H1 (cell line): ENCODE measurements at regions not wholly inside any gene's neighbourhood (a gene's known extent, or its start where the extent isn't known, plus 50 kb on each side); places are given as distances from the start of the nearest gene placed in this dataset.

Experiments used
- CTCF ChIA-PET: fragments of 300-600 bp; sonication (Branson Sonifier 250); formaldehyde crosslinking; loops from one replicate; lab custom pipeline; 2021; ENCODE audit not compliant: partially characterized antibody; lab: Charles Lee
- POLR2A ChIA-PET: fragments of 300-600 bp; sonication (Branson Sonifier 250); formaldehyde crosslinking; loops from one replicate; lab custom pipeline; 2021; ENCODE audit warnings: inconsistent platforms; ENCODE audit not compliant: partially characterized antibody; lab: Charles Lee
- DNase-seq, 2 experiments: peaks; one replicate each; pipeline versions ENCODE4 v3.0.0 to v3.0.0-alpha.2; 2010 to 2022; ENCODE audit warnings: low spot score in 2 of 2, low read depth in 1 of 2, mixed read lengths in 1 of 2
- FAIRE-seq: peaks from 2 replicates; lab custom pipeline; 2011; peaks lifted over from hg19 to GRCh38; lab: Jason Lieb, UNC
- H2AFZ ChIP-seq: 2 replicates; pipeline ENCODE4 v1.8.1; 2012; ENCODE audit warnings: low read length, inconsistent platforms
- H2AK5ac ChIP-seq: 2 replicates; pipeline ENCODE4 v1.6.1; 2013; ENCODE audit warnings: low read depth, low read length
- H2BK120ac ChIP-seq: replicated peaks from 2 replicates; pipeline ENCODE3; 2013; ENCODE audit warnings: low read depth, low read length, inconsistent platforms
- H2BK12ac ChIP-seq: 2 replicates; pipeline ENCODE4 v1.6.1; 2013; ENCODE audit warnings: low read depth, low read length
- H2BK15ac ChIP-seq: 2 replicates; pipeline ENCODE4 v1.6.1; 2013; ENCODE audit warnings: low read length
- H2BK20ac ChIP-seq: 2 replicates; pipeline ENCODE4 v1.6.1; 2013; ENCODE audit warnings: low read length
- H2BK5ac ChIP-seq: 2 replicates; pipeline ENCODE4 v1.6.1; 2013; ENCODE audit warnings: low read depth, low read length
- H3K14ac ChIP-seq: 2 replicates; pipeline ENCODE4 v1.6.1; 2013; ENCODE audit warnings: inconsistent platforms; ENCODE audit not compliant: insufficient read length
- H3K18ac ChIP-seq: 2 replicates; pipeline ENCODE4 v1.6.1; 2013; ENCODE audit warnings: low read length; ENCODE audit errors: extremely low read depth
- H3K23ac ChIP-seq: 2 replicates; pipeline ENCODE4 v1.6.1; 2013; ENCODE audit warnings: inconsistent platforms; ENCODE audit not compliant: insufficient read length
- H3K23me2 ChIP-seq: 2 replicates; pipeline ENCODE4 v1.6.1; 2013; ENCODE audit warnings: low read depth, low read length
- H3K27ac ChIP-seq: 2 replicates; pipeline ENCODE4 v1.6.1; 2011; ENCODE audit warnings: low read depth, low read length, inconsistent platforms
- H3K27me3 ChIP-seq, 4 experiments: replicated peaks in 1 of 4; 1 replicate in 1 of 4; 2 replicates in 3 of 4; pipeline versions ENCODE4 v1.6.1 to v1.8.1; 2011 to 2013; ENCODE audit warnings: low read length in 3 of 4, mild to moderate bottlenecking in 3 of 4, inconsistent platforms in 2 of 4, mixed read lengths in 2 of 4, moderate library complexity in 1 of 4; ENCODE audit not compliant: control insufficient read depth in 3 of 4, insufficient read depth in 3 of 4; ENCODE audit errors: extremely low read depth in 1 of 4
- H3K36me3 ChIP-seq, 4 experiments: 2 replicates each; pipeline versions ENCODE4 v1.6.1 to v1.8.1; 2011 to 2013; ENCODE audit warnings: mild to moderate bottlenecking in 4 of 4, low read length in 3 of 4, moderate library complexity in 2 of 4, control low read depth in 1 of 4, inconsistent platforms in 1 of 4; ENCODE audit not compliant: insufficient read depth in 4 of 4, control insufficient read depth in 2 of 4
- H3K4ac ChIP-seq: replicated peaks from 2 replicates; pipeline ENCODE3; 2013; ENCODE audit warnings: low read length, low read depth, mixed read lengths, inconsistent platforms; ENCODE audit not compliant: insufficient read length
- H3K4me1 ChIP-seq, 4 experiments: replicated peaks in 1 of 4; 1 replicate in 1 of 4; 2 replicates in 3 of 4; pipeline versions ENCODE4 v1.6.1 to v1.8.1; 2011 to 2013; ENCODE audit warnings: low read length in 3 of 4, inconsistent platforms in 2 of 4, mixed read lengths in 1 of 4; ENCODE audit not compliant: insufficient read depth in 4 of 4, control insufficient read depth in 3 of 4
- H3K4me2 ChIP-seq, 2 experiments: 2 replicates each; pipeline versions ENCODE4 v1.6.1 to v1.8.1; 2011 to 2013; ENCODE audit warnings: low read depth in 2 of 2, low read length in 2 of 2, control low read depth in 1 of 2, inconsistent platforms in 1 of 2, mild to moderate bottlenecking in 1 of 2; ENCODE audit not compliant: insufficient read depth in 1 of 2
- H3K4me3 ChIP-seq, 4 experiments: fragments of 200-600, 300-600 bp in 1 of 4; sonication (generic), shearing (Covaris generic), sonication (Bioruptor Twin) in 1 of 4; 2 replicates each; pipeline versions ENCODE4 v1.5.1 to v1.8.1; 2011 to 2016; ENCODE audit warnings: low read length in 4 of 4, low read depth in 3 of 4, control low read depth in 2 of 4, inconsistent platforms in 2 of 4, mild to moderate bottlenecking in 2 of 4, mixed read lengths in 1 of 4, moderate library complexity in 1 of 4; ENCODE audit not compliant: insufficient read depth in 2 of 4; ENCODE audit errors: extremely low read depth in 1 of 4
- H3K56ac ChIP-seq: replicated peaks from 2 replicates; pipeline ENCODE3; 2013; ENCODE audit warnings: low read depth, mild to moderate bottlenecking, mixed read lengths, low read length, inconsistent platforms; ENCODE audit not compliant: insufficient read length
- H3K79me1 ChIP-seq: 2 replicates; pipeline ENCODE4 v1.6.1; 2013; ENCODE audit warnings: low read depth, low read length, control low read depth
- H3K79me2 ChIP-seq, 2 experiments: 2 replicates each; pipeline versions ENCODE4 v1.6.1 to v1.8.1; 2012 to 2013; ENCODE audit warnings: low read length in 2 of 2, mild to moderate bottlenecking in 2 of 2, inconsistent platforms in 1 of 2; ENCODE audit not compliant: insufficient read depth in 2 of 2, control insufficient read depth in 1 of 2
- H3K9ac ChIP-seq, 4 experiments: replicated peaks in 1 of 4; 1 replicate in 1 of 4; 2 replicates in 3 of 4; pipeline versions ENCODE4 v1.6.1 to v1.8.1; 2011 to 2013; ENCODE audit warnings: low read depth in 3 of 4, low read length in 3 of 4, control low read depth in 2 of 4, mild to moderate bottlenecking in 2 of 4, moderate library complexity in 2 of 4, inconsistent platforms in 1 of 4; ENCODE audit errors: extremely low read depth in 1 of 4
- H3K9me3 ChIP-seq, 2 experiments: 2 replicates each; pipeline versions ENCODE4 v1.6.1 to v1.8.1; 2012 to 2013; ENCODE audit warnings: mild to moderate bottlenecking in 2 of 2, moderate library complexity in 2 of 2, control low read depth in 1 of 2, inconsistent platforms in 1 of 2, low read depth in 1 of 2, low read length in 1 of 2, mixed read lengths in 1 of 2; ENCODE audit not compliant: insufficient read depth in 2 of 2
- H4K20me1 ChIP-seq, 2 experiments: replicated peaks in 1 of 2; 2 replicates each; pipeline versions ENCODE3 to v1.8.1; 2011 to 2013; ENCODE audit warnings: inconsistent platforms in 2 of 2, low read length in 2 of 2, mild to moderate bottlenecking in 1 of 2; ENCODE audit not compliant: insufficient read depth in 2 of 2, control insufficient read depth in 1 of 2
- H4K5ac ChIP-seq: 2 replicates; pipeline ENCODE4 v1.6.1; 2013; ENCODE audit warnings: low read length, low read depth, mixed read lengths, inconsistent platforms; ENCODE audit not compliant: insufficient read length
- H4K8ac ChIP-seq: 2 replicates; pipeline ENCODE4 v1.8.0; 2013; ENCODE audit warnings: mild to moderate bottlenecking, moderate library complexity, low read length, inconsistent platforms; ENCODE audit not compliant: insufficient read depth; ENCODE audit errors: extremely low read depth
- H4K91ac ChIP-seq: replicated peaks from 2 replicates; pipeline ENCODE3; 2013; ENCODE audit warnings: low read length, mixed read lengths, inconsistent platforms; ENCODE audit not compliant: insufficient read length
- CTCF ChIP-seq, 3 experiments: IDR thresholded peaks; 1 replicate in 2 of 3; 2 replicates in 1 of 3; pipeline versions ENCODE4 v1.5.1 to v1.6.1; 2011; ENCODE audit warnings: low read length in 3 of 3, mild to moderate bottlenecking in 3 of 3, inconsistent platforms in 2 of 3, low read depth in 1 of 3, moderate library complexity in 1 of 3; ENCODE audit not compliant: insufficient read depth in 1 of 3; ENCODE audit errors: control extremely low read depth in 1 of 3
- FOSL1 ChIP-seq: IDR thresholded peaks from 2 replicates; pipeline ENCODE4 v1.6.1; 2011; ENCODE audit warnings: mild to moderate bottlenecking, low read depth, low read length, moderate library complexity; ENCODE audit not compliant: insufficient read depth
- MAFK ChIP-seq: IDR thresholded peaks from 2 replicates; pipeline ENCODE4 v1.6.1; 2012; ENCODE audit warnings: low read depth, mild to moderate bottlenecking, improper control_type of control experiment, low read length
- PHF8 ChIP-seq: fragments of 200-600 bp; sonication (generic); conservative IDR thresholded peaks from 2 replicates; pipeline ENCODE4 v1.7.1; 2012; ENCODE audit warnings: low read depth, mild to moderate bottlenecking, inconsistent platforms, low read length, moderate library complexity
- RAD21 ChIP-seq, 2 experiments: IDR thresholded peaks in 1 of 2; conservative IDR thresholded peaks in 1 of 2; 2 replicates each; pipeline ENCODE4 v1.6.1; 2011; ENCODE audit warnings: low read depth in 2 of 2, low read length in 2 of 2, improper control_type of control experiment in 1 of 2, inconsistent platforms in 1 of 2, mild to moderate bottlenecking in 1 of 2, moderate library complexity in 1 of 2
- SIX5 ChIP-seq: IDR thresholded peaks from 2 replicates; pipeline ENCODE4 v1.6.1; 2011; ENCODE audit warnings: mild to moderate bottlenecking, low read depth, low read length
- WGBS, 2 experiments: shearing (Covaris generic) in 1 of 2; methylation state at CpG; one replicate each; pipeline versions ENCODE4 v1.1.6 to v1.1.7; 2013 to 2015; ENCODE audit warnings: low lambda C conversion rate in 2 of 2, mixed read lengths in 2 of 2, inconsistent platforms in 1 of 2, low coverage in 1 of 2, missing lambda C conversion rate in 1 of 2; ENCODE audit not compliant: insufficient replicate concordance in 2 of 2, insufficient coverage in 1 of 2, insufficient read length in 1 of 2; ENCODE audit errors: extremely low coverage in 1 of 2, missing lambda C conversion rate in 1 of 2; 5-methylcytosine and 5-hydroxymethylcytosine counted together

GRCh38 chr11:90288212-90288821, 65.5 kb upstream of the CHORDC1 start:
- POLR2A ChIA-PET, result no interaction called here
- 62% methylated on average over 3 of the region's 3 CpGs; no CpG with 5 or more reads in 1 of the 2 experiments for WGBS, 2 experiments
- peak; percentile 85 for FAIRE-seq

More at GRCh38 chr11:90288212-90288821, 65.5 kb upstream of the CHORDC1 start:
- no peak overlapping the region for H4K8ac ChIP-seq
- H3K27me3 ChIP-seq, result no peaks in the 10 kb centered on the region
- H2BK15ac ChIP-seq, result no peak overlapping the region
- H3K4ac ChIP-seq, result no peak overlapping the region
- no peak overlapping the region for H3K18ac ChIP-seq
- TF ChIP-seq RAD21 (IDR thresholded peaks at IDR 0.05 in 1 of 2, conservative IDR thresholded peaks at IDR 0.05 in 1 of 2; ENCODE audit: low read depth in 2 of 2, low read length in 2 of 2), result peak; percentile 77 to 81
- no peak for TF ChIP-seq PHF8
- no peak for TF ChIP-seq SIX5
- TF ChIP-seq MAFK, result peak; percentile 66; the same call in 1 of the 2 replicates
- TF ChIP-seq CTCF (IDR thresholded peaks at IDR 0.05; ENCODE audit: control extremely low read depth in 1 of 3, insufficient read depth in 1 of 3, low read depth in 1 of 3, low read length in 3 of 3), result peak in 2 of 3 experiments; percentile 61 to 76; a peak in 3 of 4 replicates
- no peak for TF ChIP-seq FOSL1
- H2BK5ac ChIP-seq, result no peak overlapping the region
- H3K9ac ChIP-seq, result no peak overlapping the region
- H3K4me1 ChIP-seq, result no peaks in the 10 kb centered on the region
- no peak overlapping the region for H3K4me2 ChIP-seq
- H3K4me3 ChIP-seq, result no peak overlapping the region
- H4K20me1 ChIP-seq, result no peaks in the 10 kb centered on the region
- H3K9me3 ChIP-seq, result no peaks in the 10 kb centered on the region
- CTCF ChIA-PET, result interaction anchor here (0.8 to 3.8 kb wide), 27 partner anchors 9 to 333 kb away, joined by 3 to 39 read pairs (median 4); no protein-coding TSS in a partner anchor
- H2BK12ac ChIP-seq, result no peak overlapping the region
- H4K91ac ChIP-seq, result no peak overlapping the region
- no peaks in the 10 kb centered on the region for H3K79me2 ChIP-seq
- H3K27ac ChIP-seq, result no peak overlapping the region
- H2BK120ac ChIP-seq, result no peak overlapping the region
- no peak overlapping the region for H2AK5ac ChIP-seq
- H3K56ac ChIP-seq, result no peak overlapping the region
- no peak for DNase-seq
- no peak overlapping the region for H4K5ac ChIP-seq
- no peak overlapping the region for H2BK20ac ChIP-seq
- H3K36me3 ChIP-seq, result no peaks in the 10 kb centered on the region
- no peak overlapping the region for H3K14ac ChIP-seq
- H3K79me1 ChIP-seq, result no peaks in the 10 kb centered on the region; the same call in 1 of the 2 replicates
- H3K23me2 ChIP-seq, result no peaks in the 10 kb centered on the region
- H2AFZ ChIP-seq, result no peak overlapping the region
- H3K23ac ChIP-seq, result no peak overlapping the region
